HG03439 (cell line): ENCODE measurements at regions not wholly inside any gene's neighbourhood (a gene's known extent, or its start where the extent isn't known, plus 50 kb on each side); places are given as distances from the start of the nearest gene placed in this dataset.
A peak's percentile ranks its signal among the peaks of the same experiment; 100 is the strongest.

Experiments
- ATAC-seq: cut with Tn5 transposase; IDR thresholded peaks from one replicate; pipeline ENCODE4 v1.9.1; 2021; ENCODE audit warnings: mild to moderate bottlenecking, moderate library complexity; ENCODE audit not compliant: unreplicated experiment

GRCh38 chr7:81533426-81533825 is 236.4 kb downstream of the HGF start:
- ATAC-seq = no peak

DNA sequence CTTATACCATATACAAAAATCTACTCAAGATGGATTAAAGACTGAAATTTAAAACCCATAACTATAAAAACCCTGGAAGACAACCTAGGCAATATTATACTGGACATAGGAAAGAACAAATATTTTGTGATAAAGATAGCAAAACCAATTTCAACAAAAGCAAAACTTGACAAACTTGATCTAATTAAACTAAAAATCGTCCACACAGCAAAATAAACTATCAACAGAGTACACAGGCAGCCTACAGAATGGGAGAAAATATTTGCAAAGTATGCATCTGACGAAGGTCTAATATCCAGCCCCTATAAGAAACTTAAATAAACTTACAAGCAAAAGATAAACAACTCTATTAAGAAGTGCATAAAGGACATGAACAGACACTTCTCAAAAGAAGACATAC is 240.1 kb downstream of the HGF start:
- ATAC-seq = no peak

- no peak for ATAC-seq
Observed at GRCh38 chr7:81527651-81528050, 242.2 kb downstream of the HGF start.

DNA sequence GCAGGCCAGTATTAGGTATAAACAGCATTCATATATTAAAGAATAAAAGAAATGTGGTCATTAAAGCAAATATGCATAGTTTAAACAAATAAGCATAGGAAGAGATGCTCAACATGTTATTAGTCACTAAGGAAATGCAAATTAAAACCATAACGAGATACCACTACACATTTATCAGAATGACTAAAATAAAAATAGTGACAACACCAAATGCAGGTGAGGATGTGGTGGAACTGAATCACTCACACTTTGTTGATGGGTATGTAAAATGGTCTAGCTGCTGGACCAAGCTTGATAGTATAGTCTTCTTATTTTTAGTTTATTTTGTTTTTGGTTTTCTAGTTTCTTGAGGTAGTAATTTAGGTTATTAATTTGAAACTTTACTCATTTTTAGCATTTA is 242.9 kb downstream of the HGF start:
- no peak for ATAC-seq

DNA sequence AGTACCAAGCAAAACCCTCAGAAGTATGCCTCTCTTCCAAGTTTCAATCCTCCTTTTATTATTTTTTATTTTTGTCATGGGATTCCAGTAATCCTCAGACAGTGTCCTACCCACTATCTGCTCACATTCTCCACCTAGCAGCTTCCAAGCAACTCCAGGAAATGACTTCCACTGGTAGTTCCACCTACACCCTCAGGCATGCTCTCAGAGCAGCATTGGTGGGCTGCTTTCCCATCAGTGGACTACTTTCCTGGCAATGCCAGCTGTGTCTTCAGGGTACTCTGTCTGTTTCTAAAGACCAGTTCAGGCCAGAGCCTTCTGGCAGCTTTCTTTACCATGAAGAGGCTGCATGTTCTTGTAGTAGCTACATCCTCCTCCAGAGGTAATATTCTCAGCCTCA is 244.0 kb downstream of the HGF start:
- no peak for ATAC-seq

- ATAC-seq = no peak
Observed at GRCh38 chr7:81519886-81520285, 250.0 kb downstream of the HGF start.

DNA sequence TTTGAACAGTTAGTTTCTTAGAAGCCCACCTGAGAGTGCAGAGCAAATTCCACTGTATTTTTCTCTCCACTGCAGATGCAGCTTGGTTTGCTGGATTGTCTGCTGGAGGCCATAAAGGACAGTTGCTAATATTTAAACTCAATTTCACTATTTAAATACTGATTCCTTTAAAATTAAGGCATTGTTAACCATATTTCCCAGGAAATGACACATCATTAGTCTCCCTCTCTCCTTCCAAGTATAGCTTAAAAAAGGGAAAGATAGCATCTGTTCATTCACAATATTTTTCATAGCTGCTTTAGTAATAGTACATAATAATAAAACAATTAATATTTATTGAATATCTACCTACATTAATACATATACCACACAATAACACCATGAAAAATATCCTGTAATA is 252.9 kb downstream of the HGF start:
- ATAC-seq = no peak

- ATAC-seq = no peak
Observed at GRCh38 chr7:81515009-81515408, 254.8 kb downstream of the HGF start.

DNA sequence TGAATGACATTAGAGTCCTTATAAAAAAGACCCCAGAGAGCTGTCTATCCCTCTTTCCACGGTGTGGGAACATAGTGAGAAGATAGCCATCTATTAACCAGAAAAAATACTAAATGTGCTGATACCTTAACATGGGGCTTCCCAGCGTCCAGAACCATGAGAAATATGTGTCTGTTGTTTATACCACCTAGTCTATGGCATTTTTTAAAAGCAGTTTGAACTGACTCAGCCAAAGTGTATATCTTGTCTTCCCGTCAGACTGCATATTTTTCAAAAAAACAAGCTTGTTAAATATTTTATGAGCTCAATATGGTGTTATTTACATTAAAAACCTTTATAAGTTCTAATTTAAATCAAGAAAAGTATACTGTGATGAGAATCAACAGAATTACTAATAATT is 255.3 kb downstream of the HGF start:
- no peak for ATAC-seq

- ATAC-seq = no peak
Observed at GRCh38 chr7:81510122-81510521, 259.7 kb downstream of the HGF start.

GRCh38 chr7:81507221-81507620 is 262.6 kb downstream of the HGF start:
- ATAC-seq = no peak

- ATAC-seq = no peak
Observed at GRCh38 chr7:81506609-81507008, 263.2 kb downstream of the HGF start.

DNA sequence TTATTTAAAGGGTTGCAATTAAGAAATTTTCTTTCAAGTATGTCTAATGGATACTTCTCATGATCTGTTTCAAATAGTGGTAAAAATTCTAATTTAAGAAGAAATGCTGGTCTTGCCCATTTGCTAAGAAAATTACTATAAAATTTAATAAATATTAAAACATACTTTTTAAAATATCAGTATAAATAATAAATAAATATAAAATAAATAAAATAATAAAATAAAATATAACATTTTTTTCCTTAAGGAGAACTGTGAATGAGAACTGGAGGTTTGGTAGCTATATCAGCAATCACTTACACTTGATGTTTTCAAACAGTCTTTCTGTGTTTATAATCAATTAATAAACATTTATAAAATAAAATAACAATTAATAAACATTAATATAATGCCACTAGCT is 266.1 kb downstream of the HGF start:
- no peak for ATAC-seq

GRCh38 chr7:81503336-81503735 is 266.5 kb downstream of the HGF start:
- no peak for ATAC-seq

GRCh38 chr7:81501220-81501619 is 268.6 kb downstream of the HGF start:
- ATAC-seq = no peak

DNA sequence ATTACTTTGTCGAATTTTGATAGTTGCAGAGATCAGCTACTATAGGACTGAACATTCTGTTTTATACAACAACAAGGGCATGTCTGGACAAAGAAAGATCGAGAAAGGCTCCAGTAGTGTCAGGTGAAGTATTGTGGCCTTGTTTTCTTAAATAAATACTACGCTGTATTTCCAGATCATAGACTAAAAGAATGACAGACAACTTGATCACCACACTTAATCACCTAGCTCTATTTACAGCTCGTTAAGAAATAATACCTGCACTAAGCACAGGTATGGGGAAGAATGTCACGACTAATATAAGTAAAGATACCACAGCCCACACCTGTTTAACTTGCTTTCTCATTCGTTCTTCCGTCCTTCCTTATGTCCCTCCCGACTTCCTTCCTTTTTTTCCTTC is 269.2 kb downstream of the HGF start:
- no peak for ATAC-seq

DNA sequence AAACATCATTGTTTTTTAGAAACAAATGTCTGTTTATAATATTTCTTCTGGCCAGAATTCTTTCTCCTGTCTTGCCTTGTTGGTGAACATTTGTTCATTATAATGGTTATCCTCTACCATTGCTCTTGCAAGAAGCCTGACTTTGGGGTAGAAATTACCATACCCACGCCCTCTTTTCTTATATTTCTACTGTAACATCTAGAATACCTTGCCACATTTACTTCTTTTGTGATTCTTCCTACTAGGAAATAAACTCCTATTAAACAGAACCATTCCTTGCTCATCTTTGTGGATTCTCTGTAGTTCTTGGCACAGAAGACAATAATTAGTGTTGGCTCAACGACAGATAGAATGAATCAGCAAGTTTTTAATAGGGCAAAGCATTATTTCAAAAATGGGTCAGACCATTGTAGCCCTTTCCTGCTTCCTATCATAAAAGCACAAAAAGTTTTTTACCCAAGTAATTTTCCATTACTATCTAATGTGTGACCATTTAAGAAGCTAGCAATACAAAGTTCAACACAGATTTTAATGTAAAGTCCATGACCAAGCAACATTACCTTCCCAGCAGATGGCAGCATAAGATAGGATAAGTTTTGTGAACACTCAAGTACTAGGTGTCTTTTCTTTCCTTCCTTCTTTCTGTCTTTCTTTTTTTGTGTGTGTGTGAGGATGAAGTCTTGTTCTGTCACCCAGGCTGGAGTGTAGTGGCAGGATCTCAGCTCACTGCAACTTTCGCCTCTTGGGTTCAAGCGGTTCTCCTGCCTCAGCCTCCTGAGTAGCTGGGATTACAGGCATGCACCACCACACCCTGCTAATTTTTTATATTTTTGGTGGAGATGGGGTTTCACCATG is 270.4 kb downstream of the HGF start:
- ATAC-seq = peak; percentile 72

DNA sequence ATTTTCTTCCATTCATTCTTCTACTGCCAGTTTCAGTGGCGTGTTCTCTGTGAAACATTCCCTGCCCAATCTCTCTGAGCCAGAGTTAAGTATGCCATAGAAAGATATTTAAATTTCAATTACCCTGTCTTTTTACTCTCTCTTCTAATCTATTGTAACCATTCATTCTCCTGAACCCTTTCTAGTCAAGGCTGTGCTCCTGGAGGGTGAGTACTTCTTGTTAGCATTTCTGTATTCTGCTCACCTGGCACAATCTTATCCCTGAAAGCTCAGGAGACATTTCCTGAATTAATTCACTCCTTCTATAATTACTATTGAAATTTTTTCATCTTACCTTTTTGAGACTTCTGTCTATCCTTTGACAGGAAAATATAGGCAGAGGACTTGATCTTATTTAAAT is 271.7 kb downstream of the HGF start:
- no peak for ATAC-seq

- no peak for ATAC-seq
Observed at GRCh38 chr7:81492910-81493309, 276.9 kb downstream of the HGF start.

GRCh38 chr7:81492240-81492639 is 277.6 kb downstream of the HGF start:
- no peak for ATAC-seq

- ATAC-seq = no peak
Observed at GRCh38 chr7:81491573-81491972, 278.3 kb downstream of the HGF start.

- ATAC-seq = no peak
Observed at GRCh38 chr7:81488210-81488609, 281.6 kb downstream of the HGF start.

- ATAC-seq = no peak
Observed at GRCh38 chr7:81487516-81487915, 282.3 kb downstream of the HGF start.
